ENCODE measurements at regions not wholly inside any gene's neighbourhood (a gene's known extent, or its start where the extent isn't known, plus 50 kb on each side); places are given as distances from the start of the nearest gene placed in this dataset.
A peak's percentile ranks its signal among the peaks of the same experiment; 100 is the strongest.

GRCh38 chr1:11362547-11363021 lies 89.6 kb downstream of the UBIAD1 start:
- Histone ChIP-seq H4K20me1 (ENCODE audit: control insufficient read depth, insufficient read depth, low read length, poor library complexity, severe bottlenecking) (no peaks in the 10 kb centered on the region), H3K27ac (ENCODE audit: low read length in 2 of 2) (no peak overlapping the region), H3K36me3 (replicated peaks in 1 of 2; ENCODE audit: control extremely low read depth in 1 of 2, control insufficient read depth in 1 of 2, extremely low read depth in 1 of 2, insufficient read depth in 2 of 2, low read length in 1 of 2) (no peaks in the 10 kb centered on the region), H3K4me1 (ENCODE audit: control insufficient read depth in 2 of 2, insufficient read depth in 2 of 2, low read length in 2 of 2) (no peaks in the 10 kb centered on the region), H3K27me3 (replicated peaks in 1 of 4; ENCODE audit: control extremely low read depth in 1 of 4, control insufficient read depth in 3 of 4, insufficient read depth in 4 of 4, low read length in 3 of 4) (peaks cover 0 to 3% (median 0%) of the 10 kb centered on the region in 4 experiments), H2AFZ (ENCODE audit: insufficient read depth, low read depth, low read length, poor library complexity, severe bottlenecking) (no peak overlapping the region), H3K4me3 (ENCODE audit: control extremely low read depth in 1 of 5, extremely low read depth in 1 of 5, insufficient read depth in 1 of 5, low read depth in 2 of 5, low read length in 4 of 5) (no peak overlapping the region), H3K79me2 (ENCODE audit: control insufficient read depth, insufficient read depth, low read length) (no peaks in the 10 kb centered on the region), H3K9me3 (ENCODE audit: control extremely low read depth in 1 of 3, control insufficient read depth in 2 of 3, insufficient read depth in 1 of 3, low read length in 2 of 3) (no peaks in the 10 kb centered on the region), H3K9ac (ENCODE audit: low read length) (no peak overlapping the region), H3K4me2 (replicated peaks; ENCODE audit: low read depth, low read length, poor library complexity, severe bottlenecking) (no peak overlapping the region)
- ChIA-PET CTCF (interaction anchor here (2.2 kb wide), 1 partner anchor 13 kb away, joined by 8 read pairs; no protein-coding TSS in a partner anchor), POLR2A (no interaction called here)
- intact Hi-C loops (cut with micrococcal nuclease): no loop called here
- H3K4me3 Mint-ChIP-seq: no peak overlapping the region
- ATAC-seq (ENCODE audit: low read depth) (no peak), DNase-seq (no peak)
- WGBS (ENCODE audit: insufficient coverage): 87% methylated on average over 13 of the region's 16 CpGs
- no peaks in the 10 kb centered on the region for H3K4me1 Mint-ChIP-seq
- H3K9me3 Mint-ChIP-seq (ENCODE audit: insufficient read depth): no peaks in the 10 kb centered on the region
- H3K27ac Mint-ChIP-seq: no peak overlapping the region
- H3K27me3 Mint-ChIP-seq: peaks cover 25% of the 10 kb centered on the region
- no peak for TF ChIP-seq EZH2 (IDR thresholded peaks at IDR 0.05; ENCODE audit: borderline replicate concordance, insufficient read depth, low read depth, low read length, poor library complexity, severe bottlenecking)
- no peak for TF ChIP-seq CTCF (IDR thresholded peaks at IDR 0.05)

GRCh38 chr1:11364170-11364569 lies 91.2 kb downstream of the UBIAD1 start:
- ChIA-PET CTCF (interaction anchor here (0.6 to 2.2 kb wide), 9 partner anchors 11 to 401 kb away, joined by 3 to 24 read pairs (median 6); no protein-coding TSS in a partner anchor), POLR2A (no interaction called here)
- Histone ChIP-seq H3K9me3 (ENCODE audit: control extremely low read depth in 1 of 3, control insufficient read depth in 2 of 3, insufficient read depth in 1 of 3, low read length in 2 of 3) (no peaks in the 10 kb centered on the region), H3K36me3 (replicated peaks in 1 of 2; ENCODE audit: control extremely low read depth in 1 of 2, control insufficient read depth in 1 of 2, extremely low read depth in 1 of 2, insufficient read depth in 2 of 2, low read length in 1 of 2) (no peaks in the 10 kb centered on the region), H3K27ac (ENCODE audit: low read length in 2 of 2) (no peak overlapping the region), H2AFZ (ENCODE audit: insufficient read depth, low read depth, low read length, poor library complexity, severe bottlenecking) (no peak overlapping the region), H3K27me3 (replicated peaks in 1 of 4; ENCODE audit: control extremely low read depth in 1 of 4, control insufficient read depth in 3 of 4, insufficient read depth in 4 of 4, low read length in 3 of 4) (no peaks in the 10 kb centered on the region), H3K4me1 (ENCODE audit: control insufficient read depth in 2 of 2, insufficient read depth in 2 of 2, low read length in 2 of 2) (no peaks in the 10 kb centered on the region), H3K4me2 (replicated peaks; ENCODE audit: low read depth, low read length, poor library complexity, severe bottlenecking) (no peak overlapping the region), H4K20me1 (ENCODE audit: control insufficient read depth, insufficient read depth, low read length, poor library complexity, severe bottlenecking) (no peaks in the 10 kb centered on the region), H3K79me2 (ENCODE audit: control insufficient read depth, insufficient read depth, low read length) (no peaks in the 10 kb centered on the region), H3K9ac (ENCODE audit: low read length) (no peak overlapping the region), H3K4me3 (ENCODE audit: control extremely low read depth in 1 of 5, extremely low read depth in 1 of 5, insufficient read depth in 1 of 5, low read depth in 2 of 5, low read length in 4 of 5) (no peak overlapping the region)
- Mint-ChIP-seq H3K4me3 (no peak overlapping the region), H3K9me3 (ENCODE audit: insufficient read depth) (no peaks in the 10 kb centered on the region), H3K27me3 (peaks cover 15% of the 10 kb centered on the region), H3K27ac (no peak overlapping the region), H3K4me1 (no peaks in the 10 kb centered on the region)
- ATAC-seq (ENCODE audit: low read depth) (no peak), DNase-seq (peak; percentile 34)
- TF ChIP-seq EZH2 (IDR thresholded peaks at IDR 0.05; ENCODE audit: borderline replicate concordance, insufficient read depth, low read depth, low read length, poor library complexity, severe bottlenecking) (no peak), CTCF (IDR thresholded peaks at IDR 0.05) (peak; percentile 56)
- intact Hi-C loops (cut with micrococcal nuclease): loop anchor here (2.0 kb wide), 1 partner anchor 27 kb away; no protein-coding TSS in a partner anchor
- WGBS (ENCODE audit: insufficient coverage): 64% methylated on average over 4 of the region's 7 CpGs
